ENCODE measurements at regions not wholly inside any gene's neighbourhood (a gene's known extent, or its start where the extent isn't known, plus 50 kb on each side); places are given as distances from the start of the nearest gene placed in this dataset.

DNA sequence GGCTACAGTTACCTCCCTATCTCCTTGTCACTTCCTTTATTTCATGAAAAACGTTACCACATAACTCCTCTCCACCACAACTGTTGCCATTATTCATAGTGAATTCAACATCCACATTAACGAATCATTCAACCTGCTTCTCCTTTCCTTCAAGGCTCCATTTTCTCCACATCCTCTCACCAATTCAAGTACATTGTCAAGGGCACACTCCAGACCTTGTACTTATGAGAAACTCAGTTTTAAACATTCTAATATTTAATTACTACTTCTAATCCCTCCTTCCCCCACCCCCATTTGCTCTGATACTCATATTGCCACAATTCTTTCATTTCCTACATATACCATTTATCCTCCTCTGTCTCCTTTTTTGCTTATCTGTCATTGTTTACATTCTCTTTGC lies 871.2 kb downstream of the TUSC7 start:
- Mint-ChIP-seq H3K36me3 (no peaks in the 10 kb centered on the region), H3K27me3 (no peaks in the 10 kb centered on the region), H3K27ac (no peak overlapping the region), H3K4me3 (no peak overlapping the region), H3K4me1 (ENCODE audit: unreplicated experiment) (no peaks in the 10 kb centered on the region), H3K9me3 (no peaks in the 10 kb centered on the region)
- no peak for DNase-seq (ENCODE audit: extremely low spot score, unreplicated experiment)
- TF ChIP-seq, protein P1, sequence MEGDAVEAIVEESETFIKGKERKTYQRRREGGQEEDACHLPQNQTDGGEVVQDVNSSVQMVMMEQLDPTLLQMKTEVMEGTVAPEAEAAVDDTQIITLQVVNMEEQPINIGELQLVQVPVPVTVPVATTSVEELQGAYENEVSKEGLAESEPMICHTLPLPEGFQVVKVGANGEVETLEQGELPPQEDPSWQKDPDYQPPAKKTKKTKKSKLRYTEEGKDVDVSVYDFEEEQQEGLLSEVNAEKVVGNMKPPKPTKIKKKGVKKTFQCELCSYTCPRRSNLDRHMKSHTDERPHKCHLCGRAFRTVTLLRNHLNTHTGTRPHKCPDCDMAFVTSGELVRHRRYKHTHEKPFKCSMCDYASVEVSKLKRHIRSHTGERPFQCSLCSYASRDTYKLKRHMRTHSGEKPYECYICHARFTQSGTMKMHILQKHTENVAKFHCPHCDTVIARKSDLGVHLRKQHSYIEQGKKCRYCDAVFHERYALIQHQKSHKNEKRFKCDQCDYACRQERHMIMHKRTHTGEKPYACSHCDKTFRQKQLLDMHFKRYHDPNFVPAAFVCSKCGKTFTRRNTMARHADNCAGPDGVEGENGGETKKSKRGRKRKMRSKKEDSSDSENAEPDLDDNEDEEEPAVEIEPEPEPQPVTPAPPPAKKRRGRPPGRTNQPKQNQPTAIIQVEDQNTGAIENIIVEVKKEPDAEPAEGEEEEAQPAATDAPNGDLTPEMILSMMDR (conservative IDR thresholded peaks at IDR 0.05): no peak

DNA sequence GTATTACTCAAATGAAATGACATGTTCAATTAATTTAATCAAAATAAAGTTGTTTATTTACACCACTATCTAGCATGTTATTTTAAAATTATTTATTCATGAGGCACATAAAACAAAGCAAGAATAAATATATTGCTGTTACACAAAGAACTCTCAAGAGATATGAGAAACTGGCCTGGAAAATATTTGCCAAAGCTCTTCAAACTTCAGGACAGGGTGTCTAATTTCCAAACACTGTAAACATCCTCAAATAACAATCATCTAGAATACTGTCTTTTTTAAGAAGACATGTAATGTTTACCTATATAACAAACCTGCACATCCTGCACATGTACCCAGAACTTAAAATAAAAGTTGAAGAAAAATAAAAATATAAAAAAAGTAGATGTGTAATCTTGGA lies 876.6 kb downstream of the TUSC7 start:
- H3K4me3 Mint-ChIP-seq: no peak overlapping the region
- H3K36me3 Mint-ChIP-seq: no peaks in the 10 kb centered on the region
- no peak overlapping the region for H3K27ac Mint-ChIP-seq
- no peak for DNase-seq (ENCODE audit: extremely low spot score, unreplicated experiment)
- peaks cover 11% of the 10 kb centered on the region for H3K4me1 Mint-ChIP-seq (ENCODE audit: unreplicated experiment)
- TF ChIP-seq, protein P1 (conservative IDR thresholded peaks at IDR 0.05): no peak
- H3K9me3 Mint-ChIP-seq: no peaks in the 10 kb centered on the region
- H3K27me3 Mint-ChIP-seq: peaks cover 3% of the 10 kb centered on the region

DNA sequence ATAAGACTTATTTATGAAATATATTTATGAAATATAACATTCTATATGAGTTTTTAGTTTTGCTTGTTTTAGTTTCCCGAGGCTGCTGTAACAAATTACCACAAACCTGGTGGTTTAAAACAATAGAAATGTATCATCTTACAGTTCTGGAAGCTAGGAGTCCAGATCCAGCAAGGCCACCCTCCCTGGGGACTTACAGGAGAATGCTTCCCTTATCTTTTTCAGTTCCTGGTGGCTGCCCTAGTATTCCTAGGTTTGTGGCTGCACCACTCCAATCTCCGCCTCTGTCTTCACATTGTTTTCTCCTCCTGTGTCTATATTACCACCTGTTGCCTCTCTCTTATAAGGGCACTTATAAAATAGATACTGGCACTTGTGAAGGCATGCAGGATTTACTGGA lies 877.8 kb downstream of the TUSC7 start:
- TF ChIP-seq, protein P1 (conservative IDR thresholded peaks at IDR 0.05): no peak
- Mint-ChIP-seq H3K9me3 (no peaks in the 10 kb centered on the region), H3K27me3 (peaks cover 3% of the 10 kb centered on the region)

DNA sequence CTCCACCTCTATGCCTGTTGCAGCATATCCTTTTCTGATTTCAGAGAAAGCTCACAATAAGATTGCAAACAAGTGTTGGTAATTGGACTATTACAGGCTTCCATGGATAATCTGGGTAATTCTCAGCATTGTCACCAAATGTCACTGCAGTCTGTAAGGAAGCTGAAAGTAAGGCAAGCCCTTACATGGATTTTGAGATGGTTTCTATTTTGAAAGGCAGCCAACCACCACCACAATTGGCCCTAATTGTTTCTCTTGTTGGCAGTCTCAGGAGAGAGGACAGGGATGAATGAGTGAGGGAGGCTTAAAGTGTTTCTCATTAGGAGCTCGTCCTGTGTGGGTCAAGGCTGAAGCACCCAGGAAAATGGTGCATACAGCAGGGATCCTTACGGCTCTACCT lies 879.9 kb downstream of the TUSC7 start:
- Mint-ChIP-seq H3K9me3 (no peaks in the 10 kb centered on the region), H3K4me1 (ENCODE audit: unreplicated experiment) (peaks cover 11% of the 10 kb centered on the region), H3K36me3 (no peaks in the 10 kb centered on the region), H3K27me3 (peaks cover 3% of the 10 kb centered on the region), H3K4me3 (no peak overlapping the region), H3K27ac (no peak overlapping the region)
- TF ChIP-seq, protein P1 (conservative IDR thresholded peaks at IDR 0.05): no peak
- no peak for DNase-seq (ENCODE audit: extremely low spot score, unreplicated experiment)

More for the DNA sequence above, 877.8 kb downstream of the TUSC7 start:
- Mint-ChIP-seq H3K4me1 (ENCODE audit: unreplicated experiment) (peaks cover 11% of the 10 kb centered on the region), H3K27ac (no peak overlapping the region), H3K36me3 (no peaks in the 10 kb centered on the region), H3K4me3 (no peak overlapping the region)
- no peak for DNase-seq (ENCODE audit: extremely low spot score, unreplicated experiment)

DNA sequence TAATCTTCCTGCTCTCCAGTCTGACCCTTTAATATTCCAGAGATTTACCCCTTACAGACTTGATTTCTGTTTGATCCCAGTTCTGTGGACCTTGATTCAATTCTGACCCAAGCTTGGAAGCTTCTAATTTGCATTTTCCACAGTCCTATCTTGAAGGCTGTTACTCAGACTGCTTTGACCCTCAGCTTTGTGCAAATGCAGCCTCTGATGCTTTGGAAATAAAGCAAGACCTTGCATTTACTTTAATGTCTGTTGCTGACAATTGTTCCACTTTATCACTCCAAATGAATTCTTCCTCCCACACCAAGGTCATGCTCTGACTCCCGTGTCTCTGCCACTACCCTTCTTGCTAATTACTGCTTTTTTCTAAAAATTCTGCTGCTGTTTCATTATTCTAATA lies 886.0 kb downstream of the TUSC7 start:
- Mint-ChIP-seq H3K27ac (no peak overlapping the region), H3K27me3 (peaks cover 5% of the 10 kb centered on the region), H3K4me3 (no peak overlapping the region), H3K9me3 (peaks cover 6% of the 10 kb centered on the region), H3K4me1 (ENCODE audit: unreplicated experiment) (no peaks in the 10 kb centered on the region), H3K36me3 (peaks cover 10% of the 10 kb centered on the region)
- TF ChIP-seq, protein P1 (conservative IDR thresholded peaks at IDR 0.05): no peak
- no peak for DNase-seq (ENCODE audit: extremely low spot score, unreplicated experiment)

DNA sequence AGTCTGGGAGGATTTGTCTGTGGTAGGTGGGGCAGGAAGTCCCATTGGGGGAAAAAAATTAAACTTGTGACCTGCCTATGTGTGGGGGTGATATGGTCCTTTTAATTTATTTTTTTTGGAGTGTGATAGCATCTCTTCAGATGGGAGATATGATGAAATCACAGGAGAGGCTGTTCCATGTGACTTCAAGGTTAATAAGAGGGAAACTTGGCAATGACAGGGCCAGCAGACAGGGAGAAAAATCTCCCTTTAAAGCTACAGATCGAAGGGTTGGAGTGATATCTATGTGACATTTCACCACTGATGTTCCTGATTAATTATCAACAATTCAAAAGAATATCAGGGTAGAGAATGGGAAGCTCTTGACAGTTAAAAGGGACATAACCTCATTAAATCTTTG lies 886.9 kb downstream of the TUSC7 start:
- DNase-seq (ENCODE audit: extremely low spot score, unreplicated experiment): no peak
- H3K4me1 Mint-ChIP-seq (ENCODE audit: unreplicated experiment): peaks cover 1% of the 10 kb centered on the region
- peaks cover 10% of the 10 kb centered on the region for H3K36me3 Mint-ChIP-seq
- H3K27ac Mint-ChIP-seq: no peak overlapping the region
- TF ChIP-seq, protein P1 (conservative IDR thresholded peaks at IDR 0.05): no peak
- peaks cover 6% of the 10 kb centered on the region for H3K9me3 Mint-ChIP-seq
- peaks cover 5% of the 10 kb centered on the region for H3K27me3 Mint-ChIP-seq
- no peak overlapping the region for H3K4me3 Mint-ChIP-seq

All from type B pancreatic cell (in vitro differentiated cells).